ENCODE measurements at regions not wholly inside any gene's neighbourhood (a gene's known extent, or its start where the extent isn't known, plus 50 kb on each side); places are given as distances from the start of the nearest gene placed in this dataset.
A peak's percentile ranks its signal among the peaks of the same experiment; 100 is the strongest.
"Not testable (repeated sequence)": the region's sequence is repeated elsewhere in the genome, so short reads cannot be mapped to it uniquely, and the experiment has no call there.

DNA sequence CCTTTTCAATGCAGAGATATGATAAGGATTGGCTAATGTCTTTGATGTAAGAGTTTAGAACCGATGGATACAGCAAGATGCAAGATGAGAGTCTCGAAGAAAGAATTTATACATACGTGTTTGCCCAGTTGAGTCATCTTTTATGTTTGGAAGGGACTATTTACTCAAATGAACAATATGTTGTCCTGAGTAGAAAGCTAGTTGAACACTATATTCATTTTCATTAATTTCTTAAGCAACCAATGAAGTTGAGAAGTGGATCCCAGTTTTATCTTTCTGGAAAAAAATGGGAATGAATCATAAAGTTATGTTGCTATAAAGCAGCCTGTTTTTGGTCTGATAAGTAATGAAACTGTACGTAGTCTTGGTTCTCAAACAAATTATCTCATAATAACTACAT lies 1431.7 kb upstream of the FLRT2 start:
- H3K4me3 Mint-ChIP-seq = no peak overlapping the region

DNA sequence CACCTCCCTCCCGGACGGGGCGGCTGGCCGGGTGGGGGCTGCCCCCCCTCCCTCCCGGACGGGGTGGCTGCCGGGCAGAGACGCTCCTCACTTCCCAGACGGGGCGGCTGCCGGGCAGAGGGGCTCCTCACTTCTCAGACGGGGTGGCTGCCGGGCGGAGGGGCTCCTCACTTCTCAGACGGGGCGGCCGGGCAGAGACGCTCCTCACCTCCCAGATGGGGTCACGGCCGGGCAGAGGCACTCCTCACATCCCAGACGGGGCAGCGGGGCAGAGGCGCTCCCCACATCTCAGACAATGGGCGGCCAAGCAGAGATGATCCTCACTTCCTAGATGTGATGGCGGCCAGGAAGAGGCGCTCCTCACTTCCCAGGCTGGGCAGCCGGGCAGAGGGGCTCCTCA lies 1430.4 kb upstream of the FLRT2 start:
- H3K36me3 Mint-ChIP-seq; H3K27me3 Mint-ChIP-seq (ENCODE audit: low read depth in 2 of 2); H3K27ac Mint-ChIP-seq; H3K4me3 Mint-ChIP-seq; H3K4me3 ChIP-seq (ENCODE audit: low read length); H3K9me3 ChIP-seq (ENCODE audit: control insufficient read depth, insufficient read depth, low read length); H3K4me1 ChIP-seq (ENCODE audit: control insufficient read depth, insufficient read depth, low read length); H3K36me3 ChIP-seq (ENCODE audit: control insufficient read depth, insufficient read depth, low read length); H3K27ac ChIP-seq (ENCODE audit: low read length); intact Hi-C loops (cut with micrococcal nuclease); H3K27me3 ChIP-seq (ENCODE audit: control insufficient read depth, insufficient read depth, low read length); H3K4me1 Mint-ChIP-seq; DNase-seq; ATAC-seq: not testable (repeated sequence)
- peaks cover 6 to 10% of the 10 kb centered on the region in 2 donors for H3K9me3 Mint-ChIP-seq
- 98% methylated on average over 20 of the region's 27 CpGs for WGBS (ENCODE audit: insufficient coverage)

More for the DNA sequence above, 1431.7 kb upstream of the FLRT2 start:
- no peak for ATAC-seq
- H3K4me3 ChIP-seq (ENCODE audit: low read length) = no peak overlapping the region
- WGBS (ENCODE audit: insufficient coverage) = 88% methylated on average over 3 of the region's 4 CpGs
- no peaks in the 10 kb centered on the region for H3K36me3 Mint-ChIP-seq
- H3K27me3 Mint-ChIP-seq (ENCODE audit: low read depth in 2 of 2) = no peaks in the 10 kb centered on the region
- TF ChIP-seq CTCF (IDR thresholded peaks at IDR 0.05) = no peak
- peaks cover 7% of the 10 kb centered on the region for H3K9me3 ChIP-seq (ENCODE audit: control insufficient read depth, insufficient read depth, low read length)
- H3K4me1 Mint-ChIP-seq = peaks cover 0 to 5% of the 10 kb centered on the region in 2 donors
- no peaks in the 10 kb centered on the region for H3K4me1 ChIP-seq (ENCODE audit: control insufficient read depth, insufficient read depth, low read length)
- no peaks in the 10 kb centered on the region for H3K27me3 ChIP-seq (ENCODE audit: control insufficient read depth, insufficient read depth, low read length)
- H3K27ac Mint-ChIP-seq = no peak overlapping the region
- no peaks in the 10 kb centered on the region for H3K36me3 ChIP-seq (ENCODE audit: control insufficient read depth, insufficient read depth, low read length)
- no peak overlapping the region for H3K27ac ChIP-seq (ENCODE audit: low read length)
- peaks cover 6 to 9% of the 10 kb centered on the region in 2 donors for H3K9me3 Mint-ChIP-seq
- intact Hi-C loops (cut with micrococcal nuclease) = no loop called here
- no peak for DNase-seq

DNA sequence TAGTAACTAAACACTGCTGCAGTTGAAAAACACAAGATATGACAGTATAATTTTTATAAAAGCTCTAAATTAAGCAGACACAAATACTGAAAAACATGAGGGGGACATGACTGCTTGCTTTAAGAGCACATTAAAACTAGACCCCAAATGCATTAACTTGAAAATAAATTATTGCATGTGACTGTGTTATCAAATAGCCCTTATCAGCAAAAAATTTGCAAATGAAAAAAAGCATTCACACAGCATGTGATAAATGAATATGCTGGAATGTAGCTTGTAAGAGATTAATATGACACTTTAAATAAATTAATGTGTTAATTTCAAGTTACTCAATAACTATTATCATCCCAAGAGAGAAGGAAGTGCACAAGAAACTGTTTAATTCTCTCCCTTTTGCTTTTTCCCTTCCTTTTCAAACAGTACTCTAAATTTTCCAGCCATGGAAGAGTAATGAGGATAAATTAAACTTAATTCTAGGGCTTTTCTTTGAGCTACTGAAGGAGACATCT lies 1422.1 kb upstream of the FLRT2 start:
- no peak overlapping the region for H3K27ac ChIP-seq (ENCODE audit: low read length)
- peaks cover 5% of the 10 kb centered on the region for H3K9me3 ChIP-seq (ENCODE audit: control insufficient read depth, insufficient read depth, low read length)
- peaks cover 8 to 13% of the 10 kb centered on the region in 2 donors for H3K4me1 Mint-ChIP-seq
- intact Hi-C loops (cut with micrococcal nuclease) = no loop called here
- H3K36me3 Mint-ChIP-seq = no peaks in the 10 kb centered on the region
- TF ChIP-seq CTCF (IDR thresholded peaks at IDR 0.05) = no peak
- no peak overlapping the region for H3K4me3 ChIP-seq (ENCODE audit: low read length)
- ATAC-seq = no peak
- H3K27ac Mint-ChIP-seq = no peak overlapping the region
- DNase-seq = no peak
- H3K4me3 Mint-ChIP-seq = no peak overlapping the region
- no peaks in the 10 kb centered on the region for H3K27me3 ChIP-seq (ENCODE audit: control insufficient read depth, insufficient read depth, low read length)
- H3K9me3 Mint-ChIP-seq = peaks cover 5 to 7% of the 10 kb centered on the region in 2 donors
- H3K27me3 Mint-ChIP-seq (ENCODE audit: low read depth in 2 of 2) = no peaks in the 10 kb centered on the region
- no peaks in the 10 kb centered on the region for H3K36me3 ChIP-seq (ENCODE audit: control insufficient read depth, insufficient read depth, low read length)
- no peaks in the 10 kb centered on the region for H3K4me1 ChIP-seq (ENCODE audit: control insufficient read depth, insufficient read depth, low read length)

GRCh38 chr14:84108746-84109457 lies 1421.0 kb upstream of the FLRT2 start:
- no peak overlapping the region for H3K4me3 Mint-ChIP-seq
- ATAC-seq = no peak
- H3K27ac ChIP-seq (ENCODE audit: low read length) = no peak overlapping the region
- intact Hi-C loops (cut with micrococcal nuclease) = no loop called here
- DNase-seq = no peak
- TF ChIP-seq CTCF (IDR thresholded peaks at IDR 0.05) = no peak
- H3K9me3 ChIP-seq (ENCODE audit: control insufficient read depth, insufficient read depth, low read length) = peaks cover 2% of the 10 kb centered on the region
- no peak overlapping the region for H3K4me3 ChIP-seq (ENCODE audit: low read length)
- peak overlapping the region in 1 of 2 donors; percentile 30 for H3K27ac Mint-ChIP-seq
- no peaks in the 10 kb centered on the region for H3K36me3 Mint-ChIP-seq
- no peaks in the 10 kb centered on the region for H3K27me3 ChIP-seq (ENCODE audit: control insufficient read depth, insufficient read depth, low read length)
- peaks cover 5 to 7% of the 10 kb centered on the region in 2 donors for H3K9me3 Mint-ChIP-seq
- no peaks in the 10 kb centered on the region for H3K4me1 ChIP-seq (ENCODE audit: control insufficient read depth, insufficient read depth, low read length)
- no peaks in the 10 kb centered on the region for H3K36me3 ChIP-seq (ENCODE audit: control insufficient read depth, insufficient read depth, low read length)
- H3K27me3 Mint-ChIP-seq (ENCODE audit: low read depth in 2 of 2) = no peaks in the 10 kb centered on the region
- H3K4me1 Mint-ChIP-seq = peaks cover 8 to 13% of the 10 kb centered on the region in 2 donors
- WGBS (ENCODE audit: insufficient coverage) = 82% methylated on average over 3 of the region's 3 CpGs

Data from natural killer cell (primary cell).